ENCODE measurements at regions not wholly inside any gene's neighbourhood (a gene's known extent, or its start where the extent isn't known, plus 50 kb on each side); places are given as distances from the start of the nearest gene placed in this dataset.

DNA sequence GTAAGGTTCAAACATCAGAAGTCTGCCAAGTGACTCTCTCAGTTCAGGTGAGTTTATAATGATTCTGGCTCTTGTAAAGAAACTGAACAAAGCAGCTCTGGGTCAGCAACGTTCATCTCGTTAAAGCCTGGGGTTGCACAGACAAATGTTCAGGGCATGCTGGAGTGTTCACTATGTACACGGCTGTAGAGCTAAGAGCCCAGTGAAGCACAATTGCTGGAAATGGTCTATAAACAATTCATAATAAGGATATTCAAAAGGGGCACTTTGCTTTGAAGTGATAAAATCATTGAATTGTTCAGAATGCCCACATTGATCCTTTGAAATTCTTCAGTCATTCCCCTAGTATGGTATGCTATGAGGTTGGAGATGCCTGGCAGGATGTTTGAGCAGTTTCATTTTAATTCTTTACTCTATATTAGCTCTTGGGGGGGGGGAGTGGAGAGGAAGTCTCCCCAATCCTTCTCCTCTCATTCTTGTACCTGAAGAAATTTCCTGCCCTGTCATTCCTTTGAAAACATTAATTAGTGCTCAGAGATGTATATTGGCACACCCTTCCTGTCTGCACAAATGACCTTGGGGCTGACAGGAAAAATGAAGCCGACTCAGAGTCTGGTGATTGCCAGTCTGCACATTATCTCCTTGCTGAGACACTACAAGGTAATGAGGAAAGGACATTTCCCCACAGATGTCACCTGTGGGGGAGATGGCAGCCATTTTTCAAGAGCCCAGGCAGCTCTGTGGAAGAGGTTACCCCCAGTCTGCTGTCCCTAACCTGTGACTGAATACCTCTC lies 145.5 kb downstream of the DLEU7 start:
- H3K27ac ChIP-seq (ENCODE audit: low read depth, low read length), result no peak overlapping the region
- H3K4me3 ChIP-seq (ENCODE audit: low read length in 3 of 3), result no peak overlapping the region
- no peaks in the 10 kb centered on the region for H3K36me3 ChIP-seq (ENCODE audit: control insufficient read depth in 3 of 3, insufficient read depth in 3 of 3, low read length in 3 of 3)
- peaks cover 19 to 25% (median 24%) of the 10 kb centered on the region in 3 donors for H3K4me1 ChIP-seq (ENCODE audit: control insufficient read depth in 3 of 3, insufficient read depth in 3 of 3, low read length in 3 of 3)
- no peak overlapping the region for H3K9ac ChIP-seq (ENCODE audit: low read depth in 1 of 3, low read length in 3 of 3)
- no peaks in the 10 kb centered on the region for H3K27me3 ChIP-seq (ENCODE audit: control insufficient read depth in 3 of 3, insufficient read depth in 3 of 3, low read length in 3 of 3)
- H3K9me3 ChIP-seq (ENCODE audit: control insufficient read depth in 3 of 3, low read length in 3 of 3), result no peaks in the 10 kb centered on the region

DNA sequence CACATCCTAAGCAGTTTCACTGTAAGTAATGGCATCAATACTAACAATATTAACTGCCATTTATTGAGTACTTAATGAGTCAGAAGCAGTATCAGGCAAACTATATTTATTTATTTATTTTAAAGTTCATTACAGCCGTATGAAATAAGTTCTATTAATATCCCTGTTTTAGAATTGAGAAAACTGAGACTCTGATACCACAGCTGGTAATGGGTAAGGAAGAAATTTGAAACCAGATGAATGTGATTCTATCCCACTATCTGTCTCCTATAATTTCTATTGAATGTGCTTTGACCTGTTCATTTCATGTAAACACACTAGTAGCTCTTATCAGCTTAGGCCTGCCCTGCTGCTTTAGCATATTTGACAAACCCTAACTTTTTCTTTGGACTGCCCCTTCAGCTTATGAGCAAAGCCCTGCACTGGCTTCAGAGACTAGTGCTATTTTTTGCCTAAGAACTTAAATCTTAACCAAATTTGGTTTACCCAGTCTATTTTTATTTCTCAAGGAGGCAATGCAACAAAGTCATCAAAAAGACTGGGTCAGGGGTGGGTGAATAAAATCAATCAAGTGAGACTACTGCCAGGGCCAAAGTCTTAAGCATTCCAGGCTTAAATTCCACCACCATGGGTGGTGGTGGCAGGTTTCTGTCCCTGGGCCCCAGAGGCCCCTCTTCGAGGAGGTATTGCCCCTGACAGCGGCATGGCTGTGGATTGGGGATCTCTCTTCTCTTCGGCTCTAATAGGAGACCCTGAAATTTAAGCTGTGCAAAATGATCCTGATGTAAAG lies 143.4 kb downstream of the DLEU7 start:
- H3K4me3 ChIP-seq (ENCODE audit: low read length in 3 of 3), result no peak overlapping the region
- H3K36me3 ChIP-seq (ENCODE audit: control insufficient read depth in 3 of 3, insufficient read depth in 3 of 3, low read length in 3 of 3), result no peaks in the 10 kb centered on the region
- H3K9me3 ChIP-seq (ENCODE audit: control insufficient read depth in 3 of 3, low read length in 3 of 3), result no peaks in the 10 kb centered on the region
- no peak overlapping the region for H3K9ac ChIP-seq (ENCODE audit: low read depth in 1 of 3, low read length in 3 of 3)
- H3K27me3 ChIP-seq (ENCODE audit: control insufficient read depth in 3 of 3, insufficient read depth in 3 of 3, low read length in 3 of 3), result no peaks in the 10 kb centered on the region
- H3K27ac ChIP-seq (ENCODE audit: low read depth, low read length), result peak overlapping the region; percentile 43
- peaks cover 8 to 14% (median 10%) of the 10 kb centered on the region in 3 donors for H3K4me1 ChIP-seq (ENCODE audit: control insufficient read depth in 3 of 3, insufficient read depth in 3 of 3, low read length in 3 of 3)

DNA sequence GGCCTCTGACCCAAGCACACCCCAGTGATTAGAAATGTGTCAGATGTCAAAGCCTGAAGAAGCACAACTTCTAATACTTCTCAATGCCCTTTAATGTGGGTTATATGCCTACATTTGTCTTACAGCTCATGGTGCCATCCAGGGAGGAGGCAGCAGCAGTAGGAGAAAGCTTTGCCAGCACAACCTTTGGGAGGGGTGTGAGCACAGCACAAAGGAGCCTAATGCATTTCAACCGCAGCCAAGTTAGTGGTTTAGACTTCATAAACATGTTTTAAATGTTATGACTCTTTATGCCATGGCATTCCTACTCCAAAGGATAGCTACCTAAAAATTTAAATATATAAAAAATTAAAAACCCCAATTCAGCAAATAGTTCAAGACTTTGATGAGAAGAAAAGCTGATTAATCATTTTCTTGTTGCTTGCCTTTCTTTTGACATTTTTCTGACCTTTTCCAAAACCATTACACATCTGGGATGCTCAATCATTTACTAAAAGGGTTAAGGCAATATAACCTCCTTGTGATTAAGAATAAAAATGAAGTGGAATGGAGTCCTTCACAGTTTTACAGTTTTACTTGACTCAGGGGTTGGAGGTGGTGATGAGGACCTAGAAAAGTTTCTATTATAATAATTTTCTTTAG lies 142.7 kb downstream of the DLEU7 start:
- Histone ChIP-seq H3K27me3 (ENCODE audit: control insufficient read depth in 3 of 3, insufficient read depth in 3 of 3, low read length in 3 of 3) (no peaks in the 10 kb centered on the region), H3K9me3 (ENCODE audit: control insufficient read depth in 3 of 3, low read length in 3 of 3) (no peaks in the 10 kb centered on the region), H3K4me1 (ENCODE audit: control insufficient read depth in 3 of 3, insufficient read depth in 3 of 3, low read length in 3 of 3) (peaks cover 8 to 14% (median 10%) of the 10 kb centered on the region in 3 donors), H3K4me3 (ENCODE audit: low read length in 3 of 3) (no peak overlapping the region), H3K9ac (ENCODE audit: low read depth in 1 of 3, low read length in 3 of 3) (no peak overlapping the region), H3K36me3 (ENCODE audit: control insufficient read depth in 3 of 3, insufficient read depth in 3 of 3, low read length in 3 of 3) (no peaks in the 10 kb centered on the region), H3K27ac (ENCODE audit: low read depth, low read length) (peak overlapping the region; percentile 43)

DNA sequence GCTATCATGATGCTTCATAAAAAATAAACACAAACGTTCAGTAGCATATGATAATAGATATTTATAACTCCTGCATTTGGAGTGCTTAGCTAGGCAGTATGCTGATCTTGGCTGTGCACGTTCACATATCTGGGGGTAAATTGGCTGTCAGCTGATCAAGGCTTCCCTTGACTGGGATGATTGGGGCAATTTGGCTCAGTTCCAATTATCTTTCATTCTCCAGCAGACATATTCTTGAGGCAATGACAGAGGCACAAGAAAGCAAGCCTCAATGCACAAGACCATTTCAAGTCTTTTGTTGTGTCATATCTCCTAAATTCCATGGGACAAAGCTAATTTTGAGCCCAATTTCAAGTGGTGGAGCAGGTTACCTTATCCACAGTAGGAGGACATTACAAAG lies 142.0 kb downstream of the DLEU7 start:
- H3K36me3 ChIP-seq (ENCODE audit: control insufficient read depth in 3 of 3, insufficient read depth in 3 of 3, low read length in 3 of 3), result no peaks in the 10 kb centered on the region
- H3K9me3 ChIP-seq (ENCODE audit: control insufficient read depth in 3 of 3, low read length in 3 of 3), result no peaks in the 10 kb centered on the region
- peaks cover 8 to 14% (median 10%) of the 10 kb centered on the region in 3 donors for H3K4me1 ChIP-seq (ENCODE audit: control insufficient read depth in 3 of 3, insufficient read depth in 3 of 3, low read length in 3 of 3)
- no peak overlapping the region for H3K9ac ChIP-seq (ENCODE audit: low read depth in 1 of 3, low read length in 3 of 3)
- H3K27me3 ChIP-seq (ENCODE audit: control insufficient read depth in 3 of 3, insufficient read depth in 3 of 3, low read length in 3 of 3), result no peaks in the 10 kb centered on the region
- H3K4me3 ChIP-seq (ENCODE audit: low read length in 3 of 3), result no peak overlapping the region
- H3K27ac ChIP-seq (ENCODE audit: low read depth, low read length), result no peak overlapping the region

DNA sequence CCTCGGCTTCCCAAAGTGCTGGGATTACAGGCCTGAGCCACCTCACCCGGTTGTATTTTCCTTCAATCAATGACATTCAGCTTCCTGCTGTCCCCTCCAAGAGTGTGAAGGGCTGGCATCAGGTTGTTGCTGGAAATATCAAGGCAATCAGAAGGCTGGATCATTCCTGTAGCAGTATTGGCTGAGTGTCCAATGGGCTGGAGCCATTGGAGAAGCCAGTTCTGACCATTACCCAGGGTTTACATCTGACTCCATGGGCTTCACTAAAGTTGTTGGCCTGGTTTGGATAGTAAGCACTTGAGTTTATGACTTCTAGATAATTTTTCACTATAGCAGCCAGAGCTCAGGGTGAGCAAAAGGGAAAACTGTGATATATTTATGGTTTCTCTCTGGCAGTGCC lies 137.0 kb downstream of the DLEU7 start:
- no peaks in the 10 kb centered on the region for H3K4me1 ChIP-seq (ENCODE audit: control insufficient read depth in 3 of 3, insufficient read depth in 3 of 3, low read length in 3 of 3)
- H3K27ac ChIP-seq (ENCODE audit: low read depth, low read length), result no peak overlapping the region
- no peaks in the 10 kb centered on the region for H3K9me3 ChIP-seq (ENCODE audit: control insufficient read depth in 3 of 3, low read length in 3 of 3)
- no peaks in the 10 kb centered on the region for H3K27me3 ChIP-seq (ENCODE audit: control insufficient read depth in 3 of 3, insufficient read depth in 3 of 3, low read length in 3 of 3)
- H3K9ac ChIP-seq (ENCODE audit: low read depth in 1 of 3, low read length in 3 of 3), result no peak overlapping the region
- H3K36me3 ChIP-seq (ENCODE audit: control insufficient read depth in 3 of 3, insufficient read depth in 3 of 3, low read length in 3 of 3), result no peaks in the 10 kb centered on the region
- H3K4me3 ChIP-seq (ENCODE audit: low read length in 3 of 3), result no peak overlapping the region

DNA sequence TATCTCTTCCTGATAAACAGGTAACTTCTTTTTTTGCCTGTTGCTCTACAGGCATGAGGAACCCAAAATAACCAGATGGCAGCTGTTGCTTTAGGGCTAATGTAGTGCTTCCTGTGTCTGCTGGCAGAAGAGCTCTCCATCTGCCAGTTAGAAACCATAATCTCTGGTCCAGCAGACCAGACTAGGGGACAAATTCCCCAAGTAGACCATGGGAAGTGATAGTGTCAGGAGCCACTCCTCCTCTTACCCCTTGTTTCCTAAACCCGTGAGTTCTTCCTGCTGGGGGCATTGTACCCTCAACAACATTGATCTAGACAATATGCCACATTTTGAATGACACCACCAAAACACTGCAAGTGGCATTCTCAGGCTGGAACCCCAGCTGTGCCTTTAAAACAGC lies 135.9 kb downstream of the DLEU7 start:
- H3K36me3 ChIP-seq (ENCODE audit: control insufficient read depth in 3 of 3, insufficient read depth in 3 of 3, low read length in 3 of 3), result no peaks in the 10 kb centered on the region
- H3K27ac ChIP-seq (ENCODE audit: low read depth, low read length), result no peak overlapping the region
- H3K9ac ChIP-seq (ENCODE audit: low read depth in 1 of 3, low read length in 3 of 3), result no peak overlapping the region
- no peaks in the 10 kb centered on the region for H3K27me3 ChIP-seq (ENCODE audit: control insufficient read depth in 3 of 3, insufficient read depth in 3 of 3, low read length in 3 of 3)
- H3K9me3 ChIP-seq (ENCODE audit: control insufficient read depth in 3 of 3, low read length in 3 of 3), result no peaks in the 10 kb centered on the region
- peaks cover 0 to 4% (median under 1%) of the 10 kb centered on the region in 3 donors for H3K4me1 ChIP-seq (ENCODE audit: control insufficient read depth in 3 of 3, insufficient read depth in 3 of 3, low read length in 3 of 3)
- H3K4me3 ChIP-seq (ENCODE audit: low read length in 3 of 3), result no peak overlapping the region

DNA sequence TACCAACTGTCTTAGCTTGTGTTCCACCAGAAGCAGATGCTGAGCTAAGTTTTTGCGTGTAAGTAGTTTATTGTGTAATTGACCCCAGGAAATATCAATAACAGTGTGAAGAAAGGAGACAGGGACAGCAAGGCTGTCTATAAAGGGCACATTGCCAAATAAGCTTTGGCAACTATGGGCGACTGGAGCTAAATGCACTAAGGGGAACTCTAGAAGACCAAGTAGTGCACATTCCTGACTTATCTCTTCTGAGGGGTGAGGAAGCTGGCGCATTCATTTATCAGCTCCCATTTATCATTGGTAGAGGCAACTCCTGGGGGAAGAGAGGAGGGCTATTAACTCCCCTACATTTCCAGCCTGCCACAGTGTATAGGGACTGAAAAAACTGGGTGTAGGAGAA lies 135.0 kb downstream of the DLEU7 start:
- Histone ChIP-seq H3K27ac (ENCODE audit: low read depth, low read length) (no peak overlapping the region), H3K4me1 (ENCODE audit: control insufficient read depth in 3 of 3, insufficient read depth in 3 of 3, low read length in 3 of 3) (peaks cover 0 to 7% (median 5%) of the 10 kb centered on the region in 3 donors), H3K36me3 (ENCODE audit: control insufficient read depth in 3 of 3, insufficient read depth in 3 of 3, low read length in 3 of 3) (no peaks in the 10 kb centered on the region)

DNA sequence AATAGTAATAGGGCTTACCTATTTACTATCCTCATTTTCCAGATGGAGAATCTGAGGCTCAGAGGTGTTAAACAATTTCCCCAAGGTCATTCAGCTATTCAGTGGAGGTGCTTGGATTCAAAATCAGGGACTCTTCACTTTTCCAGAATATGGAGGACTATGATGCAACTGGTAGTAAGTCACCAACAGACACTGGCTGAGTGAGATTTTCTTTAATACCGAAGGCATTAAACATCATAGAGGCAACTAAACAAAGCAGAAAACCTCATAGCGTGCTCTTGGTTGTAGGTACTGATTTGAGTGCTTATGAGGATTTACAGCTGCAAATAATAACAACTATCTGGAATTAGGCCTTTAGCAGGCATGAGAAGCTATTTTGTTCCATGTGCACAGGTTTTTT lies 134.4 kb downstream of the DLEU7 start:
- Histone ChIP-seq H3K9ac (ENCODE audit: low read depth in 1 of 3, low read length in 3 of 3) (no peak overlapping the region), H3K4me3 (ENCODE audit: low read length in 3 of 3) (no peak overlapping the region), H3K36me3 (ENCODE audit: control insufficient read depth in 3 of 3, insufficient read depth in 3 of 3, low read length in 3 of 3) (no peaks in the 10 kb centered on the region), H3K9me3 (ENCODE audit: control insufficient read depth in 3 of 3, low read length in 3 of 3) (no peaks in the 10 kb centered on the region), H3K27ac (ENCODE audit: low read depth, low read length) (no peak overlapping the region), H3K27me3 (ENCODE audit: control insufficient read depth in 3 of 3, insufficient read depth in 3 of 3, low read length in 3 of 3) (no peaks in the 10 kb centered on the region), H3K4me1 (ENCODE audit: control insufficient read depth in 3 of 3, insufficient read depth in 3 of 3, low read length in 3 of 3) (peaks cover 0 to 7% (median 5%) of the 10 kb centered on the region in 3 donors)

More for the DNA sequence above, 135.0 kb downstream of the DLEU7 start:
- no peak overlapping the region for H3K9ac ChIP-seq (ENCODE audit: low read depth in 1 of 3, low read length in 3 of 3)
- H3K27me3 ChIP-seq (ENCODE audit: control insufficient read depth in 3 of 3, insufficient read depth in 3 of 3, low read length in 3 of 3), result no peaks in the 10 kb centered on the region
- no peaks in the 10 kb centered on the region for H3K9me3 ChIP-seq (ENCODE audit: control insufficient read depth in 3 of 3, low read length in 3 of 3)
- no peak overlapping the region for H3K4me3 ChIP-seq (ENCODE audit: low read length in 3 of 3)

DNA sequence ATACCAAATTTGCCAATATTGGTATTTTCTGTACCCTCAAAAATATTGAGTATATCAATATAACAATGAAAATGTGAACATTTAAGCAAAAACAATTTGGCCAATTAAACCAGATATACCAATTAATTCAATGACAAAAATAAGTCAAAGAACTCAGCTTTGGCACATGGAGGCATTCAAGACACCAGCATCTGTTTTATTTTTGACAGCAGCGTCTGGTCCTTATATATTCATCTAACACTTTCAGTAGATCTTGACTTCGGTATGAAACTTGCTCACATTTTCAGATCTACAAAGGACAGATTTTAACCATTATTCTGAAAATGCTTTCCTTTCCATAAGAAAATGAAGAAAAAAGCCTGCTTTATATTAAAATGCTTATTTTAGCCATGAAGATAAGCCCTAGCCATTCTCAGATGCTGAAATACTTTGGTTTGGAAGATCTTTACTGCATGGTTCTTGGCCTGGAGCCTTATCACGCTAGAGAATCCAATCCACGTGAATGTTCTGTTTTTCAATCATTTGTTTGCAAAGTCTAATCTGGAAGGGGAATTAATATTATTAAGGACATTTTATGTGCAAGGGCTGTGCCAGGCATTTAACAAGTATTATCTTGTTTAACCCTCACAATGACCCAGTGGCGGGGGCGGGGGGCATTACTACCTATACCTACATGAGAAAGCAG lies 132.2 kb downstream of the DLEU7 start:
- H3K4me3 ChIP-seq (ENCODE audit: low read length in 3 of 3), result no peak overlapping the region
- peaks cover 0 to 12% (median 5%) of the 10 kb centered on the region in 3 donors for H3K4me1 ChIP-seq (ENCODE audit: control insufficient read depth in 3 of 3, insufficient read depth in 3 of 3, low read length in 3 of 3)
- H3K9me3 ChIP-seq (ENCODE audit: control insufficient read depth in 3 of 3, low read length in 3 of 3), result no peaks in the 10 kb centered on the region
- H3K27me3 ChIP-seq (ENCODE audit: control insufficient read depth in 3 of 3, insufficient read depth in 3 of 3, low read length in 3 of 3), result no peaks in the 10 kb centered on the region
- H3K27ac ChIP-seq (ENCODE audit: low read depth, low read length), result no peak overlapping the region
- no peak overlapping the region for H3K9ac ChIP-seq (ENCODE audit: low read depth in 1 of 3, low read length in 3 of 3)
- H3K36me3 ChIP-seq (ENCODE audit: control insufficient read depth in 3 of 3, insufficient read depth in 3 of 3, low read length in 3 of 3), result no peaks in the 10 kb centered on the region
